ENCODE measurements at regions not wholly inside any gene's neighbourhood (a gene's known extent, or its start where the extent isn't known, plus 50 kb on each side); places are given as distances from the start of the nearest gene placed in this dataset.

- no peak for DNase-seq
Measured at GRCh38 chr6:9647599-9647998, 767.3 kb downstream of the TFAP2A start.

- DNase-seq, result no peak
Measured at GRCh38 chr6:9647071-9647445, 767.8 kb downstream of the TFAP2A start.

GRCh38 chr6:9646342-9647070, 768.4 kb downstream of the TFAP2A start:
- DNase-seq, result no peak

GRCh38 chr6:9638861-9639260, 776.0 kb downstream of the TFAP2A start:
- no peak for DNase-seq

GRCh38 chr6:9634776-9635175, 780.1 kb downstream of the TFAP2A start:
- no peak for DNase-seq

- no peak for DNase-seq
Measured at GRCh38 chr6:9632026-9632425, 782.8 kb downstream of the TFAP2A start.

GRCh38 chr6:9628819-9629218, 786.1 kb downstream of the TFAP2A start:
- no peak for DNase-seq

- no peak for DNase-seq
Measured at GRCh38 chr6:9627916-9628315, 787.0 kb downstream of the TFAP2A start.

GRCh38 chr6:9623985-9624384, 790.9 kb downstream of the TFAP2A start:
- no peak for DNase-seq

- DNase-seq, result no peak
Measured at GRCh38 chr6:9623228-9623832, 791.5 kb downstream of the TFAP2A start.

GRCh38 chr6:9621276-9621675, 793.6 kb downstream of the TFAP2A start:
- no peak for DNase-seq

GRCh38 chr6:9620687-9621086, 794.2 kb downstream of the TFAP2A start:
- DNase-seq, result no peak

GRCh38 chr6:9620263-9620662, 794.6 kb downstream of the TFAP2A start:
- DNase-seq, result no peak

- no peak for DNase-seq
Measured at GRCh38 chr6:9614778-9615177, 800.1 kb downstream of the TFAP2A start.

GRCh38 chr6:9612489-9612888, 802.4 kb downstream of the TFAP2A start:
- DNase-seq, result no peak

GRCh38 chr6:9610620-9611415, 804.1 kb downstream of the TFAP2A start:
- DNase-seq, result no peak

GRCh38 chr6:9606435-9607134, 808.3 kb downstream of the TFAP2A start:
- DNase-seq, result no peak

- no peak for DNase-seq
Measured at GRCh38 chr6:9594746-9595145, 820.1 kb downstream of the TFAP2A start.

GRCh38 chr6:9593554-9593953, 821.3 kb downstream of the TFAP2A start:
- no peak for DNase-seq

GRCh38 chr6:9583753-9584352, 831.0 kb downstream of the TFAP2A start:
- DNase-seq, result no peak

GRCh38 chr6:9581155-9581554, 833.7 kb downstream of the TFAP2A start:
- DNase-seq, result no peak

GRCh38 chr6:9576521-9576920, 838.4 kb downstream of the TFAP2A start:
- no peak for DNase-seq

GRCh38 chr6:9566096-9566495, 848.8 kb downstream of the TFAP2A start:
- no peak for DNase-seq

All from activated CD8-positive, alpha-beta memory T cell treated with anti-CD3 and anti-CD28 coated beads, Interleukin-2, amount 50 U/mL, for 4 hours (primary cell).